ENCODE measurements at regions not wholly inside any gene's neighbourhood (a gene's known extent, or its start where the extent isn't known, plus 50 kb on each side); places are given as distances from the start of the nearest gene placed in this dataset.

DNA sequence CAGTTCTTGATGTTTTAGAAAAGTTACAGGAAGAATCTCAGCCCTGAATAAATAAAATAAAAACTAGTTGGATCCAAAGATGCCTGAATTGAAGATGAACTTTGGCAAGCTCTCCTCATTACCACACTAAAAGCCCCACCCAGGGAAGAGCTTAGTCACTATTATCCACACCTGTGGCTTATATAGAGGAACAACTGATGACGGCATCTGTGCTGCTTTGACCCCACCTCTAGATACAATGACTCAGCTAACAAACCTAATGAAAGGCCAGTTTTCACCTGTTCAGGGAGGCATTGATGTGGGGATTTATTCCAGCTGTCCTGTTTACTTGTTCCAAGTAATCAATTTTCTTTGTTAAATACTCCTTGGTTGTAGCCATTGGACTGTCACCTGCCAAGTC, 604.7 kb upstream of the EPHA6 start:
- no peak for DNase-seq (ENCODE audit: low read depth, low spot score)
- ChIA-PET POLR2A (no interaction called here), CTCF (no interaction called here)
- H3K27ac ChIP-seq (ENCODE audit: low read depth, low read length) = no peak overlapping the region
- H3K4me3 ChIP-seq (ENCODE audit: low read depth, low read length) = no peak overlapping the region
- peaks cover 5% of the 10 kb centered on the region for H3K9me3 ChIP-seq (ENCODE audit: control insufficient read depth, insufficient read depth, low read length)
- TF ChIP-seq, protein P1, sequence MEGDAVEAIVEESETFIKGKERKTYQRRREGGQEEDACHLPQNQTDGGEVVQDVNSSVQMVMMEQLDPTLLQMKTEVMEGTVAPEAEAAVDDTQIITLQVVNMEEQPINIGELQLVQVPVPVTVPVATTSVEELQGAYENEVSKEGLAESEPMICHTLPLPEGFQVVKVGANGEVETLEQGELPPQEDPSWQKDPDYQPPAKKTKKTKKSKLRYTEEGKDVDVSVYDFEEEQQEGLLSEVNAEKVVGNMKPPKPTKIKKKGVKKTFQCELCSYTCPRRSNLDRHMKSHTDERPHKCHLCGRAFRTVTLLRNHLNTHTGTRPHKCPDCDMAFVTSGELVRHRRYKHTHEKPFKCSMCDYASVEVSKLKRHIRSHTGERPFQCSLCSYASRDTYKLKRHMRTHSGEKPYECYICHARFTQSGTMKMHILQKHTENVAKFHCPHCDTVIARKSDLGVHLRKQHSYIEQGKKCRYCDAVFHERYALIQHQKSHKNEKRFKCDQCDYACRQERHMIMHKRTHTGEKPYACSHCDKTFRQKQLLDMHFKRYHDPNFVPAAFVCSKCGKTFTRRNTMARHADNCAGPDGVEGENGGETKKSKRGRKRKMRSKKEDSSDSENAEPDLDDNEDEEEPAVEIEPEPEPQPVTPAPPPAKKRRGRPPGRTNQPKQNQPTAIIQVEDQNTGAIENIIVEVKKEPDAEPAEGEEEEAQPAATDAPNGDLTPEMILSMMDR (IDR thresholded peaks at IDR 0.05; ENCODE audit: low read depth, low read length) = no peak
- no peaks in the 10 kb centered on the region for H3K27me3 ChIP-seq (ENCODE audit: control insufficient read depth, insufficient read depth, low read length)

DNA sequence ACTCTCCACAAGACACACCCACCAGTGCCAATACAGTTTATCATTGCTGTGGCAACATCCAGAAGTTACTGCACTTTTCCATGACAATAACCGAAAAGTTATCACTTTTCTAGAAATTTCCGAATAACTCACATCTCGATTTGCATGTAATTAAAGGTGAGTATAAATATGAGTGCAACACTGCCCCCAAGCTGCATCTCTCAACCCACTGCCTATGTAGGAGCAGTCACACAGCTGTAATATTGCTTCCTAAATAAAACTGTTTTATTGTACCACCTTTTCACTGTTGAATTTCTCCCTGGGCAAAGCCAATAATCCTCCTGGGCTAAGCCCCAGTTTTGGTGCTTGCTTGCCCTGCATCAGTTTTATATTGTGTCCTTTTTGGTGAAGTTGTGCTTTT, 601.0 kb upstream of the EPHA6 start:
- DNase-seq (ENCODE audit: low read depth, low spot score) = no peak

DNA sequence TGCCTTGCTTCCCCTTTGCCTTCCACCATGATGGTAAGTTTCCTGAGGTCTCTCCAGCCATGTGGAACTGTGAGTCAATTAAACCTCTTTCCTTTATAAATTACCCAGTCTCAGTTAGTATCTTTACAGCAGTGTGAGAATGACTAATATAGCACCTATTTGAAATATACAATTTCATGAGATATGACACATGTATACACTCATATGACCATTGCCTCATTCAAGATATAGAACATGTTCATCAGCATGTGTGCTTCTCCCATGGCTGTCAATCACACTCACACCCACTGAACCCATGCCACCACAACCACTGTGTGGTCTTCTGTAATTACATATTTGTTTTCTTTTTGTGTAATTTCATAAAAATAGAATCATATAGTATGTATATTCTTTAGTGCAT, 599.5 kb upstream of the EPHA6 start:
- TF ChIP-seq, protein P1 (IDR thresholded peaks at IDR 0.05; ENCODE audit: low read depth, low read length) = no peak
- DNase-seq (ENCODE audit: low read depth, low spot score) = no peak
- H3K27me3 ChIP-seq (ENCODE audit: control insufficient read depth, insufficient read depth, low read length) = no peaks in the 10 kb centered on the region
- POLR2A ChIA-PET = no interaction called here
- CTCF ChIA-PET = no interaction called here
- H3K27ac ChIP-seq (ENCODE audit: low read depth, low read length) = no peak overlapping the region
- H3K9me3 ChIP-seq (ENCODE audit: control insufficient read depth, insufficient read depth, low read length) = peaks cover 4% of the 10 kb centered on the region
- H3K4me3 ChIP-seq (ENCODE audit: low read depth, low read length) = no peak overlapping the region

More for the DNA sequence above, 601.0 kb upstream of the EPHA6 start:
- H3K4me3 ChIP-seq (ENCODE audit: low read depth, low read length) = no peak overlapping the region
- H3K27ac ChIP-seq (ENCODE audit: low read depth, low read length) = no peak overlapping the region
- no peaks in the 10 kb centered on the region for H3K27me3 ChIP-seq (ENCODE audit: control insufficient read depth, insufficient read depth, low read length)
- POLR2A ChIA-PET = no interaction called here
- CTCF ChIA-PET = no interaction called here
- peaks cover 5% of the 10 kb centered on the region for H3K9me3 ChIP-seq (ENCODE audit: control insufficient read depth, insufficient read depth, low read length)
- TF ChIP-seq, protein P1 (IDR thresholded peaks at IDR 0.05; ENCODE audit: low read depth, low read length) = no peak

DNA sequence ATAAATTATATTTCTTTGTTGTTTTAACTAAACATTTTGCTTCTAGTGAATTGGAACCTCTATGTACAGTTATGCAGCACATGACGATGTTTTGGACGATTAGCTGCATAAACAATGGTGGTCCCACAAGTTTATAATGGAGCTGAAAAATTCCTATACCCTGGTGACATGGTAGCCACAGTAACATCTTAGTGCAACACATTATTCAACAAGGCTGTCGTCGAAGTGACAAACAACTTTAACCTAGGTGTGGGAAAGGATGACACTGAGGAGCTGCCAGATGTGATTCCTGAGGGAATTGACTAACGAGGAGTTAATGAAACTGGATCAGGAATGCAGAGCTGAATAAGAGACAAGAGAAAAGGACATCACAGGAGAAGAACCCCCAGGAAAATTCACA, 588.9 kb upstream of the EPHA6 start:
- CTCF ChIA-PET = no interaction called here
- Histone ChIP-seq H3K27ac (ENCODE audit: low read depth, low read length) (no peak overlapping the region), H3K9me3 (ENCODE audit: control insufficient read depth, insufficient read depth, low read length) (peaks cover 4% of the 10 kb centered on the region), H3K27me3 (ENCODE audit: control insufficient read depth, insufficient read depth, low read length) (no peaks in the 10 kb centered on the region), H3K4me3 (ENCODE audit: low read depth, low read length) (no peak overlapping the region)
- TF ChIP-seq, protein P1 (IDR thresholded peaks at IDR 0.05; ENCODE audit: low read depth, low read length) = no peak
- no peak for DNase-seq (ENCODE audit: low read depth, low spot score)
- POLR2A ChIA-PET = no interaction called here

DNA sequence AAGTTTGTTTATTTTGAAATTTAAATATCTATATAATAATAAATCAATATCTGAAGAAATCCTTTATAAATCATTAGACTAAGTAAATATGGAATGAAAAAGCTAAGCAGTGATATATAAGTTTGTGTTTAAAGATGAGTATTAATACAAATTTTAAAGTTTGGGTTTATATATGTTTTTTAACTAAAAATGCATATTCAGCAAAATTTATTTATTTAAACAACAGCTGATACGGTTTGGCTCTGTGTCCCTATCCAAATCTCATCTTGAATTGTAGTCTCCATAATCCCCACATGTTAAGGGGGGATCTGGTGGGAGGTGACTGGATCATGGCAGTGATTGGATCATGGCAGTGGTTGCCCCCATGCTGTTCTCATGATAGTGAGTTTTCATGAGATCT, 580.7 kb upstream of the EPHA6 start:
- TF ChIP-seq, protein P1 (IDR thresholded peaks at IDR 0.05; ENCODE audit: low read depth, low read length) = no peak
- Histone ChIP-seq H3K9me3 (ENCODE audit: control insufficient read depth, insufficient read depth, low read length) (no peaks in the 10 kb centered on the region), H3K27me3 (ENCODE audit: control insufficient read depth, insufficient read depth, low read length) (no peaks in the 10 kb centered on the region), H3K27ac (ENCODE audit: low read depth, low read length) (no peak overlapping the region), H3K4me3 (ENCODE audit: low read depth, low read length) (no peak overlapping the region)
- CTCF ChIA-PET = no interaction called here
- no peak for DNase-seq (ENCODE audit: low read depth, low spot score)
- POLR2A ChIA-PET = no interaction called here
